OCI-LY1 (cell line): ENCODE measurements at regions not wholly inside any gene's neighbourhood (a gene's known extent, or its start where the extent isn't known, plus 50 kb on each side); places are given as distances from the start of the nearest gene placed in this dataset.

Experiments
- CTCF ChIP-seq: fragments of 200-600 bp; sonication (generic), shearing (Covaris generic); IDR thresholded peaks from 2 replicates; pipeline ENCODE4 v1.5.1; 2017; ENCODE audit warnings: mild to moderate bottlenecking, antibody characterized with exemption, low read length, moderate library complexity, mixed read lengths
- EZH2 ChIP-seq: fragments of 200-600 bp; sonication (generic), shearing (Covaris generic); IDR thresholded peaks from 2 replicates; pipeline ENCODE4 v1.8.0; 2017; ENCODE audit warnings: borderline replicate concordance, mixed run types, mild to moderate bottlenecking, antibody characterized with exemption, low read length, moderate library complexity, mixed read lengths

GRCh38 chr11:56846631-56847576 lies 98.4 kb upstream of the OR9G4 start:
- no peak for TF ChIP-seq CTCF
- no peak for TF ChIP-seq EZH2
